H1 (cell line): ENCODE measurements at regions not wholly inside any gene's neighbourhood (a gene's known extent, or its start where the extent isn't known, plus 50 kb on each side); places are given as distances from the start of the nearest gene placed in this dataset.
"Not testable (repeated sequence)": the region's sequence is repeated elsewhere in the genome, so short reads cannot be mapped to it uniquely, and the experiment has no call there.

Source experiments
- CTCF ChIA-PET: fragments of 300-600 bp; sonication (Branson Sonifier 250); formaldehyde crosslinking; loops from one replicate; lab custom pipeline; 2021; ENCODE audit not compliant: partially characterized antibody; lab: Charles Lee
- POLR2A ChIA-PET: fragments of 300-600 bp; sonication (Branson Sonifier 250); formaldehyde crosslinking; loops from one replicate; lab custom pipeline; 2021; ENCODE audit warnings: inconsistent platforms; ENCODE audit not compliant: partially characterized antibody; lab: Charles Lee
- DNase-seq, 2 experiments: peaks; one replicate each; pipeline versions ENCODE4 v3.0.0 to v3.0.0-alpha.2; 2010 to 2022; ENCODE audit warnings: low spot score in 2 of 2, low read depth in 1 of 2, mixed read lengths in 1 of 2
- FAIRE-seq: peaks from 2 replicates; lab custom pipeline; 2011; peaks lifted over from hg19 to GRCh38; lab: Jason Lieb, UNC
- H2AFZ ChIP-seq: 2 replicates; pipeline ENCODE4 v1.8.1; 2012; ENCODE audit warnings: low read length, inconsistent platforms
- H2AK5ac ChIP-seq: 2 replicates; pipeline ENCODE4 v1.6.1; 2013; ENCODE audit warnings: low read depth, low read length
- H2BK120ac ChIP-seq: replicated peaks from 2 replicates; pipeline ENCODE3; 2013; ENCODE audit warnings: low read depth, low read length, inconsistent platforms
- H2BK12ac ChIP-seq: 2 replicates; pipeline ENCODE4 v1.6.1; 2013; ENCODE audit warnings: low read depth, low read length
- H2BK15ac ChIP-seq: 2 replicates; pipeline ENCODE4 v1.6.1; 2013; ENCODE audit warnings: low read length
- H2BK20ac ChIP-seq: 2 replicates; pipeline ENCODE4 v1.6.1; 2013; ENCODE audit warnings: low read length
- H2BK5ac ChIP-seq: 2 replicates; pipeline ENCODE4 v1.6.1; 2013; ENCODE audit warnings: low read depth, low read length
- H3K14ac ChIP-seq: 2 replicates; pipeline ENCODE4 v1.6.1; 2013; ENCODE audit warnings: inconsistent platforms; ENCODE audit not compliant: insufficient read length
- H3K18ac ChIP-seq: 2 replicates; pipeline ENCODE4 v1.6.1; 2013; ENCODE audit warnings: low read length; ENCODE audit errors: extremely low read depth
- H3K23ac ChIP-seq: 2 replicates; pipeline ENCODE4 v1.6.1; 2013; ENCODE audit warnings: inconsistent platforms; ENCODE audit not compliant: insufficient read length
- H3K23me2 ChIP-seq: 2 replicates; pipeline ENCODE4 v1.6.1; 2013; ENCODE audit warnings: low read depth, low read length
- H3K27ac ChIP-seq: 2 replicates; pipeline ENCODE4 v1.6.1; 2011; ENCODE audit warnings: low read depth, low read length, inconsistent platforms
- H3K27me3 ChIP-seq, 4 experiments: replicated peaks in 1 of 4; 1 replicate in 1 of 4; 2 replicates in 3 of 4; pipeline versions ENCODE4 v1.6.1 to v1.8.1; 2011 to 2013; ENCODE audit warnings: low read length in 3 of 4, mild to moderate bottlenecking in 3 of 4, inconsistent platforms in 2 of 4, mixed read lengths in 2 of 4, moderate library complexity in 1 of 4; ENCODE audit not compliant: control insufficient read depth in 3 of 4, insufficient read depth in 3 of 4; ENCODE audit errors: extremely low read depth in 1 of 4
- H3K36me3 ChIP-seq, 4 experiments: 2 replicates each; pipeline versions ENCODE4 v1.6.1 to v1.8.1; 2011 to 2013; ENCODE audit warnings: mild to moderate bottlenecking in 4 of 4, low read length in 3 of 4, moderate library complexity in 2 of 4, control low read depth in 1 of 4, inconsistent platforms in 1 of 4; ENCODE audit not compliant: insufficient read depth in 4 of 4, control insufficient read depth in 2 of 4
- H3K4ac ChIP-seq: replicated peaks from 2 replicates; pipeline ENCODE3; 2013; ENCODE audit warnings: low read length, low read depth, mixed read lengths, inconsistent platforms; ENCODE audit not compliant: insufficient read length
- H3K4me1 ChIP-seq, 4 experiments: replicated peaks in 1 of 4; 1 replicate in 1 of 4; 2 replicates in 3 of 4; pipeline versions ENCODE4 v1.6.1 to v1.8.1; 2011 to 2013; ENCODE audit warnings: low read length in 3 of 4, inconsistent platforms in 2 of 4, mixed read lengths in 1 of 4; ENCODE audit not compliant: insufficient read depth in 4 of 4, control insufficient read depth in 3 of 4
- H3K4me2 ChIP-seq, 2 experiments: 2 replicates each; pipeline versions ENCODE4 v1.6.1 to v1.8.1; 2011 to 2013; ENCODE audit warnings: low read depth in 2 of 2, low read length in 2 of 2, control low read depth in 1 of 2, inconsistent platforms in 1 of 2, mild to moderate bottlenecking in 1 of 2; ENCODE audit not compliant: insufficient read depth in 1 of 2
- H3K4me3 ChIP-seq, 4 experiments: fragments of 200-600, 300-600 bp in 1 of 4; sonication (generic), shearing (Covaris generic), sonication (Bioruptor Twin) in 1 of 4; 2 replicates each; pipeline versions ENCODE4 v1.5.1 to v1.8.1; 2011 to 2016; ENCODE audit warnings: low read length in 4 of 4, low read depth in 3 of 4, control low read depth in 2 of 4, inconsistent platforms in 2 of 4, mild to moderate bottlenecking in 2 of 4, mixed read lengths in 1 of 4, moderate library complexity in 1 of 4; ENCODE audit not compliant: insufficient read depth in 2 of 4; ENCODE audit errors: extremely low read depth in 1 of 4
- H3K56ac ChIP-seq: replicated peaks from 2 replicates; pipeline ENCODE3; 2013; ENCODE audit warnings: low read depth, mild to moderate bottlenecking, mixed read lengths, low read length, inconsistent platforms; ENCODE audit not compliant: insufficient read length
- H3K79me1 ChIP-seq: 2 replicates; pipeline ENCODE4 v1.6.1; 2013; ENCODE audit warnings: low read depth, low read length, control low read depth
- H3K79me2 ChIP-seq, 2 experiments: 2 replicates each; pipeline versions ENCODE4 v1.6.1 to v1.8.1; 2012 to 2013; ENCODE audit warnings: low read length in 2 of 2, mild to moderate bottlenecking in 2 of 2, inconsistent platforms in 1 of 2; ENCODE audit not compliant: insufficient read depth in 2 of 2, control insufficient read depth in 1 of 2
- H3K9ac ChIP-seq, 4 experiments: replicated peaks in 1 of 4; 1 replicate in 1 of 4; 2 replicates in 3 of 4; pipeline versions ENCODE4 v1.6.1 to v1.8.1; 2011 to 2013; ENCODE audit warnings: low read depth in 3 of 4, low read length in 3 of 4, control low read depth in 2 of 4, mild to moderate bottlenecking in 2 of 4, moderate library complexity in 2 of 4, inconsistent platforms in 1 of 4; ENCODE audit errors: extremely low read depth in 1 of 4
- H3K9me3 ChIP-seq, 2 experiments: 2 replicates each; pipeline versions ENCODE4 v1.6.1 to v1.8.1; 2012 to 2013; ENCODE audit warnings: mild to moderate bottlenecking in 2 of 2, moderate library complexity in 2 of 2, control low read depth in 1 of 2, inconsistent platforms in 1 of 2, low read depth in 1 of 2, low read length in 1 of 2, mixed read lengths in 1 of 2; ENCODE audit not compliant: insufficient read depth in 2 of 2
- H4K20me1 ChIP-seq, 2 experiments: replicated peaks in 1 of 2; 2 replicates each; pipeline versions ENCODE3 to v1.8.1; 2011 to 2013; ENCODE audit warnings: inconsistent platforms in 2 of 2, low read length in 2 of 2, mild to moderate bottlenecking in 1 of 2; ENCODE audit not compliant: insufficient read depth in 2 of 2, control insufficient read depth in 1 of 2
- H4K5ac ChIP-seq: 2 replicates; pipeline ENCODE4 v1.6.1; 2013; ENCODE audit warnings: low read length, low read depth, mixed read lengths, inconsistent platforms; ENCODE audit not compliant: insufficient read length
- H4K8ac ChIP-seq: 2 replicates; pipeline ENCODE4 v1.8.0; 2013; ENCODE audit warnings: mild to moderate bottlenecking, moderate library complexity, low read length, inconsistent platforms; ENCODE audit not compliant: insufficient read depth; ENCODE audit errors: extremely low read depth
- H4K91ac ChIP-seq: replicated peaks from 2 replicates; pipeline ENCODE3; 2013; ENCODE audit warnings: low read length, mixed read lengths, inconsistent platforms; ENCODE audit not compliant: insufficient read length
- WGBS, 2 experiments: shearing (Covaris generic) in 1 of 2; methylation state at CpG; one replicate each; pipeline versions ENCODE4 v1.1.6 to v1.1.7; 2013 to 2015; ENCODE audit warnings: low lambda C conversion rate in 2 of 2, mixed read lengths in 2 of 2, inconsistent platforms in 1 of 2, low coverage in 1 of 2, missing lambda C conversion rate in 1 of 2; ENCODE audit not compliant: insufficient replicate concordance in 2 of 2, insufficient coverage in 1 of 2, insufficient read length in 1 of 2; ENCODE audit errors: extremely low coverage in 1 of 2, missing lambda C conversion rate in 1 of 2; 5-methylcytosine and 5-hydroxymethylcytosine counted together

DNA sequence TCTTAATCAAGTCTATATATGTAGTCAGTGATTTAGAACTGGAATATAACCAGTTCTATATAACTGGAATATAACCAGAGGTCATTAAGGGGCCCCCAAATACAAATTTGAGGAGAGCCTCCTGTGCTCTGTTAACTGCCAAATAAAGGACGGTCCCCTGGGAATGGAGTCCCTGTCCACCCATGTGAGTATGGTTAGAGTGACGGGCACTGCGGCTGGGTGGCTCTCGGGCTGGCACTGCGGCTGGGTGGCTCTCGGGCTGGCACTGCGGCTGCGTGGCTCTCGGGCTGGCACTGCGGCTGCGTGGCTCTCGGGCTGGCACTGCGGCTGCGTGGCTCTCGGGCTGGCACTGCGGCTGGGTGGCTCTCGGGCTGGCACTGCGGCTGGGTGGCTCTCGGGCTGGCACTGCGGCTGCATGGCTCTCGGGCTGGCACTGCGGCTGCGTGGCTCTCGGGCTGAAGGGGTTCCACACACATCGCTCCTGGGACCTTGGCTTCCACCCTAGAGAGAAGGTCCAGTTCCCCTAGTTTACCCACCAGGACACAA lies 292.8 kb upstream of the RNF32 start:
- H3K27ac ChIP-seq, H4K8ac ChIP-seq, H4K91ac ChIP-seq, H3K4me3 ChIP-seq, H3K14ac ChIP-seq, H3K4me2 ChIP-seq, H3K23ac ChIP-seq, H2AK5ac ChIP-seq, DNase-seq, H3K79me2 ChIP-seq, H4K5ac ChIP-seq, H3K56ac ChIP-seq, H4K20me1 ChIP-seq, H3K9ac ChIP-seq, H2BK20ac ChIP-seq, H3K79me1 ChIP-seq, H3K4me1 ChIP-seq, H3K36me3 ChIP-seq, H3K23me2 ChIP-seq, POLR2A ChIA-PET, FAIRE-seq, H2BK5ac ChIP-seq, CTCF ChIA-PET, H2BK120ac ChIP-seq, H3K4ac ChIP-seq, H3K27me3 ChIP-seq, H2AFZ ChIP-seq, H2BK12ac ChIP-seq, H3K9me3 ChIP-seq, H3K18ac ChIP-seq, H2BK15ac ChIP-seq: not testable (repeated sequence)
- 94% methylated on average over 15 of the region's 25 CpGs; no CpG with 5 or more reads in 1 of the 2 experiments for WGBS, 2 experiments
